GM23338 (cell line): ENCODE measurements at regions not wholly inside any gene's neighbourhood (a gene's known extent, or its start where the extent isn't known, plus 50 kb on each side); places are given as distances from the start of the nearest gene placed in this dataset.

Source experiments
- POLR2AphosphoS5 ChIP-seq: IDR thresholded peaks from 2 replicates; pipeline ENCODE4 v1.6.1; 2016; ENCODE audit warnings: antibody characterized with exemption, low read depth
- TF ChIP-seq, protein P1 (sequence below), 2 experiments: fragments of 200-600 bp in 1 of 2; sonication (generic) in 1 of 2; conservative IDR thresholded peaks; 2 replicates each; pipeline versions ENCODE4 v1.5.1 to v1.6.1; 2016 to 2017; ENCODE audit warnings: antibody characterized with exemption in 2 of 2, low read depth in 2 of 2, mild to moderate bottlenecking in 2 of 2, moderate library complexity in 1 of 2

DNA sequence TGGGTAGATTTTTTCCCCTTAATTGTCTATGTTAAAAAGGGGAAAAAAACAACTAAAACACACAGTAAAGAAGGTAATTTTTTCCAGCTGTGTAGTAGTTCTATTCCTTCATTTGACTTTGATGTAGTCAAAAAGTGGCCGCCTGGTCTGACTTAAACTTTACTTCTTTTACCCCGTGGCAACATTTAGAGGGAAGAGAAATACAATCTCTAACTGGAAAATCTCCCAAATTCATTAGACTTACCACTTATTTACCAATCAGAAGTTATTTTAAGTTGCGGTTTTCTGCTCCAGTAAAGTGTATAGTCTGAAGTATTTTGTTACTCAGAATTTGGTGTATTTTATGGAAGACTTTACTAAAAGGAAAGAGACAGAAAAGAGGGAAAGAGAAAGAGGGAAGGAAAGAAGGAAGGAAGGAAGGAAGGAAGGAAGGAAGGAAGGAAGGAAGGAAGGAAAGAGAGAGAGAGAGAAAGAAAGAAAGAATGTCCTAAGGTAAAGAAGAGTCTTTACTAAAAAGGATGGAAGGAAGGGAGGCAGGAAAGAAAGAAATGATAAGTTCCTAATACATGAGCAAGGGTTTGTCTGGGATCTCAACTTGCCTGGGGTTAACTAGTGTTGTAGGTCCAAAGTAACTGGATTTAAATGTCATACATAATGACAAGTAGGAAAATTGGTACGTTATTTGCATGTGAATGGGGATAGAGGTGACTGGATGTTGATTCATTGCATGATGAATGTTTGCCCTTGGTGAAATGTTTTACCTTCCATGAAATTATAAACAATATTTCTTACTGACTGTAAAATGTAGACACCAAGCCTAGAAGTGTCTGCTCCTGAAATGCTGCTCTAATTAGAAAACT, 135.1 kb downstream of the SAMD5 start:
- TF ChIP-seq, protein P1, sequence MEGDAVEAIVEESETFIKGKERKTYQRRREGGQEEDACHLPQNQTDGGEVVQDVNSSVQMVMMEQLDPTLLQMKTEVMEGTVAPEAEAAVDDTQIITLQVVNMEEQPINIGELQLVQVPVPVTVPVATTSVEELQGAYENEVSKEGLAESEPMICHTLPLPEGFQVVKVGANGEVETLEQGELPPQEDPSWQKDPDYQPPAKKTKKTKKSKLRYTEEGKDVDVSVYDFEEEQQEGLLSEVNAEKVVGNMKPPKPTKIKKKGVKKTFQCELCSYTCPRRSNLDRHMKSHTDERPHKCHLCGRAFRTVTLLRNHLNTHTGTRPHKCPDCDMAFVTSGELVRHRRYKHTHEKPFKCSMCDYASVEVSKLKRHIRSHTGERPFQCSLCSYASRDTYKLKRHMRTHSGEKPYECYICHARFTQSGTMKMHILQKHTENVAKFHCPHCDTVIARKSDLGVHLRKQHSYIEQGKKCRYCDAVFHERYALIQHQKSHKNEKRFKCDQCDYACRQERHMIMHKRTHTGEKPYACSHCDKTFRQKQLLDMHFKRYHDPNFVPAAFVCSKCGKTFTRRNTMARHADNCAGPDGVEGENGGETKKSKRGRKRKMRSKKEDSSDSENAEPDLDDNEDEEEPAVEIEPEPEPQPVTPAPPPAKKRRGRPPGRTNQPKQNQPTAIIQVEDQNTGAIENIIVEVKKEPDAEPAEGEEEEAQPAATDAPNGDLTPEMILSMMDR (conservative IDR thresholded peaks at IDR 0.05; ENCODE audit: low read depth in 2 of 2): no peak
- TF ChIP-seq POLR2AphosphoS5: no peak
